OCI-LY7 (cell line): ENCODE measurements at regions not wholly inside any gene's neighbourhood (a gene's known extent, or its start where the extent isn't known, plus 50 kb on each side); places are given as distances from the start of the nearest gene placed in this dataset.

ENCODE experiments used
- BruUV-seq: library from RNA; stranded (reverse); fragments of 400-500 nt; replicated peaks from 2 replicates; lab custom pipeline; 2021; lab: Mats Ljungman, UMichigan
- CTCF ChIA-PET: fragments of 300-600 bp; sonication (Branson Sonifier 250); formaldehyde crosslinking; loops from one replicate; lab custom pipeline; 2022; ENCODE audit warnings: antibody characterized with exemption; ENCODE audit not compliant: unreplicated experiment; lab: Charles Lee
- POLR2A ChIA-PET: fragments of 300-600 bp; sonication (Branson Sonifier 250); formaldehyde crosslinking; loops from one replicate; lab custom pipeline; 2022; ENCODE audit warnings: antibody characterized with exemption; lab: Charles Lee
- DNase-seq: peaks from one replicate; pipeline ENCODE4 v3.0.0-alpha.2; 2015; ENCODE audit warnings: low spot score
- H2AFZ ChIP-seq: fragments of 200-600 bp; sonication (generic), shearing (Covaris generic); 2 replicates; pipeline ENCODE4 v1.6.1; 2014; ENCODE audit warnings: mild to moderate bottlenecking, antibody characterized with exemption, low read length, moderate library complexity
- H3K27ac ChIP-seq: fragments of 200-600 bp; sonication (generic); 2 replicates; pipeline ENCODE4 v1.5.1; 2014; ENCODE audit warnings: mixed run types, low read depth, mild to moderate bottlenecking, moderate library complexity, low read length, inconsistent platforms; ENCODE audit not compliant: poor library complexity, severe bottlenecking
- H3K36me3 ChIP-seq: fragments of 200-600 bp; sonication (generic); 2 replicates; pipeline ENCODE4 v1.6.1; 2014; ENCODE audit warnings: mild to moderate bottlenecking, antibody characterized with exemption, low read length, moderate library complexity, mixed read lengths; ENCODE audit not compliant: insufficient read depth
- H3K4me1 ChIP-seq: fragments of 200-600 bp; sonication (generic); 2 replicates; pipeline ENCODE4 v1.5.1; 2014; ENCODE audit warnings: mild to moderate bottlenecking, low read length; ENCODE audit not compliant: insufficient read depth, poor library complexity, severe bottlenecking
- H3K4me2 ChIP-seq: fragments of 200-600 bp; sonication (generic); 2 replicates; pipeline ENCODE4 v1.6.1; 2014; ENCODE audit warnings: mild to moderate bottlenecking, low read length
- H3K4me3 ChIP-seq: fragments of 200-600 bp; sonication (generic); 2 replicates; pipeline ENCODE4 v1.5.1; 2014; ENCODE audit warnings: mild to moderate bottlenecking, low read depth, low read length; ENCODE audit not compliant: poor library complexity, severe bottlenecking
- H3K79me2 ChIP-seq: fragments of 200-600 bp; sonication (generic); 2 replicates; pipeline ENCODE4 v1.6.1; 2016; ENCODE audit warnings: low read depth, mild to moderate bottlenecking, low read length, moderate library complexity, mixed read lengths; ENCODE audit not compliant: insufficient read depth
- H3K9me2 ChIP-seq: fragments of 200-600 bp; sonication (generic); 2 replicates; pipeline ENCODE4 v1.6.1; 2016; ENCODE audit warnings: mild to moderate bottlenecking, low read length, mixed read lengths; ENCODE audit not compliant: insufficient read depth
- H3K9me3 ChIP-seq: fragments of 200-600 bp; sonication (generic); 2 replicates; pipeline ENCODE4 v1.6.1; 2014; ENCODE audit warnings: mild to moderate bottlenecking, mixed run types, low read length, mixed read lengths
- H4K20me1 ChIP-seq: fragments of 200-600 bp; sonication (generic); 2 replicates; pipeline ENCODE4 v1.6.1; 2014; ENCODE audit warnings: mild to moderate bottlenecking, antibody characterized with exemption, low read length, moderate library complexity, mixed read lengths; ENCODE audit not compliant: insufficient read depth
- EZH2phosphoT487 ChIP-seq: fragments of 200-600 bp; sonication (generic); IDR thresholded peaks from 2 replicates; pipeline ENCODE4 v1.6.1; 2018; ENCODE audit warnings: low read depth, borderline replicate concordance, mild to moderate bottlenecking, mixed run types, antibody characterized with exemption, low read length, moderate library complexity, mixed read lengths
- intact Hi-C: fragments of 100-400 bp; cut with micrococcal nuclease; formaldehyde crosslinking; loops from one replicate; pipeline ENCODE4 v1.10.0; 2022; ENCODE audit not compliant: unreplicated experiment
- TF ChIP-seq, protein P1 (sequence below): fragments of 200-600 bp; sonication (generic); conservative IDR thresholded peaks from 2 replicates; pipeline ENCODE4 v1.5.1; 2014; ENCODE audit warnings: mild to moderate bottlenecking, antibody characterized with exemption, low read length, moderate library complexity, mixed read lengths

DNA sequence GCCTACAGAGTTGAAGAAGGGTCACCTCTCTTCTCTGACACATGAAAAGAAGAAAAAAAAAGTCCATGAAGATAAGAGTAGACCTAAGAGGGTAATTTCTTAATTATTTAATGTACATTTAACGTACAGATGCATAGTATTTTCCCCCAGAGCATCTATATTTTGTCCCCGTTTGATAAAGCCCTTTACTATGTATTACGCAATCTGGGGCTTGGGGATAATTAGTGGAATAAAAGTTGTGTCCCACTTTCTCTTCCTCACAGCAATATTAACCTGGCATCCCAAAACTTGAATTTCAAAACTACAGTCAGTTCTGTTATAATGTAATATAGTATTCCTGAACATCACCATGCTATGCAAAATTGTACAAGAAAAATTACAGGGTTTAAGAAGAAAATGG is 254.1 kb downstream of the SUCLG1 start:
- Histone ChIP-seq H3K36me3 (no peaks in the 10 kb centered on the region), H3K9me2 (no peaks in the 10 kb centered on the region), H3K4me2 (no peak overlapping the region), H3K27ac (no peak overlapping the region), H3K4me3 (no peak overlapping the region), H3K79me2 (no peaks in the 10 kb centered on the region), H4K20me1 (no peaks in the 10 kb centered on the region), H3K4me1 (no peaks in the 10 kb centered on the region), H3K9me3 (no peaks in the 10 kb centered on the region), H2AFZ (no peak overlapping the region)
- intact Hi-C loops = no loop called here
- BruUV-seq = no TSS peak
- TF ChIP-seq, protein P1, sequence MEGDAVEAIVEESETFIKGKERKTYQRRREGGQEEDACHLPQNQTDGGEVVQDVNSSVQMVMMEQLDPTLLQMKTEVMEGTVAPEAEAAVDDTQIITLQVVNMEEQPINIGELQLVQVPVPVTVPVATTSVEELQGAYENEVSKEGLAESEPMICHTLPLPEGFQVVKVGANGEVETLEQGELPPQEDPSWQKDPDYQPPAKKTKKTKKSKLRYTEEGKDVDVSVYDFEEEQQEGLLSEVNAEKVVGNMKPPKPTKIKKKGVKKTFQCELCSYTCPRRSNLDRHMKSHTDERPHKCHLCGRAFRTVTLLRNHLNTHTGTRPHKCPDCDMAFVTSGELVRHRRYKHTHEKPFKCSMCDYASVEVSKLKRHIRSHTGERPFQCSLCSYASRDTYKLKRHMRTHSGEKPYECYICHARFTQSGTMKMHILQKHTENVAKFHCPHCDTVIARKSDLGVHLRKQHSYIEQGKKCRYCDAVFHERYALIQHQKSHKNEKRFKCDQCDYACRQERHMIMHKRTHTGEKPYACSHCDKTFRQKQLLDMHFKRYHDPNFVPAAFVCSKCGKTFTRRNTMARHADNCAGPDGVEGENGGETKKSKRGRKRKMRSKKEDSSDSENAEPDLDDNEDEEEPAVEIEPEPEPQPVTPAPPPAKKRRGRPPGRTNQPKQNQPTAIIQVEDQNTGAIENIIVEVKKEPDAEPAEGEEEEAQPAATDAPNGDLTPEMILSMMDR = no peak
- no peak for TF ChIP-seq EZH2phosphoT487
- ChIA-PET CTCF (no interaction called here), POLR2A (no interaction called here)
- no peak for DNase-seq

DNA sequence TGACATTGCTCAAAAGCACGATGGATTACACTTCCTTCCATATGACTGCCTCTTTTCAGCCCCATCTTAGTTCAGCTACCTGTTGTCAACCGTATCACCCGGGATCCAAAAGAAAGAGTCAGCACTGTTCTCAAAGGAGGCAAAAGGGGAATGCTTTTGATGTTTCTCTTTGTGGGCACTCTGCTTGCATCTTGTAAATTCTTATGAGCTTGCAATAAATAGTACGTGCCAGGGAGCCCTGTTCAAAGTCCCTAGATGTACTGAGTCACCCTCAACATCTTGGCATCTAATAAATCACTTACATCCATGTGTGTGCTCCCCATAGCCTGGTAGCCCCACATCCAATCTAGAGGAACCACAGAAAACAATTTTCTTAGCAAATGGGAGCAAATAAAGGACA is 256.9 kb downstream of the SUCLG1 start:
- intact Hi-C loops = no loop called here

DNA sequence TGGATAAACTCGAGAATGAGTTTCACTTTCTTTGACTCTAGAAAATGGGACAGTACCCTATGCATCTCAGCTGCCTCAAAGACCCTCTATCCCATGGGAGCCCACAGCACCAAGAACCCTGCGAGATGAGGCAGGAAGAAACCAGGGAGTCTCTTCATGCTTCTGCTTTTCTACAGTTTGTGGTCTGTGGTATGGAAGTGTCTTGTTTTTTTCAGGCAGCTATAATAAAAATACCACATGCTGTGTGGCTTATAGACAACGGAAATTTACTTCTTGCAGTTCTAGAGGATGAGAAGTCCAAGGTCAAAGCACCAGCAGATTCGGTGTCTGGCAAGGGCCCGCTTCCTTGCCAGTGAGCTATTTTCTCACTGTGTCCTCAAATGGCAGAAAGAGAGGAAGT is 257.9 kb downstream of the SUCLG1 start:
- Histone ChIP-seq H4K20me1 (no peaks in the 10 kb centered on the region), H3K9me3 (no peaks in the 10 kb centered on the region), H3K4me2 (no peak overlapping the region), H2AFZ (no peak overlapping the region), H3K4me1 (no peaks in the 10 kb centered on the region), H3K27ac (no peak overlapping the region), H3K36me3 (no peaks in the 10 kb centered on the region), H3K4me3 (no peak overlapping the region), H3K9me2 (no peaks in the 10 kb centered on the region), H3K79me2 (no peaks in the 10 kb centered on the region)
- CTCF ChIA-PET = no interaction called here
- no TSS peak for BruUV-seq
- POLR2A ChIA-PET = no interaction called here
- intact Hi-C loops = no loop called here
- TF ChIP-seq EZH2phosphoT487 = no peak
- TF ChIP-seq, protein P1 = no peak
- no peak for DNase-seq

More for the DNA sequence above, 256.9 kb downstream of the SUCLG1 start:
- Histone ChIP-seq H3K9me2 (no peaks in the 10 kb centered on the region), H3K4me3 (no peak overlapping the region), H2AFZ (no peak overlapping the region), H3K27ac (no peak overlapping the region), H3K36me3 (no peaks in the 10 kb centered on the region), H3K4me2 (no peak overlapping the region), H3K79me2 (no peaks in the 10 kb centered on the region), H3K4me1 (no peaks in the 10 kb centered on the region), H4K20me1 (no peaks in the 10 kb centered on the region), H3K9me3 (no peaks in the 10 kb centered on the region)
- no TSS peak for BruUV-seq
- TF ChIP-seq, protein P1 = no peak
- no peak for TF ChIP-seq EZH2phosphoT487
- ChIA-PET POLR2A (no interaction called here), CTCF (no interaction called here)
- DNase-seq = no peak
